ENCODE measurements at regions not wholly inside any gene's neighbourhood (a gene's known extent, or its start where the extent isn't known, plus 50 kb on each side); places are given as distances from the start of the nearest gene placed in this dataset.
"Not testable (repeated sequence)": the region's sequence is repeated elsewhere in the genome, so short reads cannot be mapped to it uniquely, and the experiment has no call there.

- in situ Hi-C loops (cut with MboI; ENCODE audit: low sequenced_read_pairs) = no loop called here
Measured at GRCh38 chr5:100249211-100249883, 285.8 kb upstream of the FAM174A start.

- in situ Hi-C loops (cut with MboI; ENCODE audit: low sequenced_read_pairs) = no loop called here
Measured at GRCh38 chr5:100232736-100233135, 302.4 kb upstream of the FAM174A start.

GRCh38 chr5:100188778-100189177 lies 346.4 kb upstream of the FAM174A start:
- in situ Hi-C loops (cut with MboI; ENCODE audit: low sequenced_read_pairs) = no loop called here

- in situ Hi-C loops (cut with MboI; ENCODE audit: low sequenced_read_pairs) = no loop called here
Measured at GRCh38 chr5:100188339-100188738, 346.8 kb upstream of the FAM174A start.

- in situ Hi-C loops (cut with MboI; ENCODE audit: low sequenced_read_pairs) = no loop called here
Measured at GRCh38 chr5:100186181-100186580, 349.0 kb upstream of the FAM174A start.

GRCh38 chr5:100182402-100182801 lies 352.8 kb upstream of the FAM174A start:
- in situ Hi-C loops (cut with MboI; ENCODE audit: low sequenced_read_pairs) = no loop called here

- in situ Hi-C loops (cut with MboI; ENCODE audit: low sequenced_read_pairs) = no loop called here
Measured at GRCh38 chr5:100175346-100175745, 359.8 kb upstream of the FAM174A start.

- in situ Hi-C loops (cut with MboI; ENCODE audit: low sequenced_read_pairs) = no loop called here
Measured at GRCh38 chr5:100165309-100165708, 369.9 kb upstream of the FAM174A start.

- in situ Hi-C loops (cut with MboI; ENCODE audit: low sequenced_read_pairs) = no loop called here
Measured at GRCh38 chr5:100161868-100162267, 373.3 kb upstream of the FAM174A start.

GRCh38 chr5:100157066-100157465 lies 378.1 kb upstream of the FAM174A start:
- in situ Hi-C loops (cut with MboI; ENCODE audit: low sequenced_read_pairs) = no loop called here

- in situ Hi-C loops (cut with MboI; ENCODE audit: low sequenced_read_pairs) = no loop called here
Measured at GRCh38 chr5:100148239-100148638, 386.9 kb upstream of the FAM174A start.

- in situ Hi-C loops (cut with MboI; ENCODE audit: low sequenced_read_pairs) = no loop called here
Measured at GRCh38 chr5:100142607-100143006, 392.6 kb upstream of the FAM174A start.

- in situ Hi-C loops (cut with MboI; ENCODE audit: low sequenced_read_pairs) = no loop called here
Measured at GRCh38 chr5:100131161-100131560, 404.0 kb upstream of the FAM174A start.

- in situ Hi-C loops (cut with MboI; ENCODE audit: low sequenced_read_pairs) = no loop called here
Measured at GRCh38 chr5:100130307-100130706, 404.9 kb upstream of the FAM174A start.

GRCh38 chr5:100119903-100120302 lies 415.3 kb upstream of the FAM174A start:
- in situ Hi-C loops (cut with MboI; ENCODE audit: low sequenced_read_pairs) = no loop called here

GRCh38 chr5:100110497-100110896 lies 424.7 kb upstream of the FAM174A start:
- in situ Hi-C loops (cut with MboI; ENCODE audit: low sequenced_read_pairs) = no loop called here

- in situ Hi-C loops (cut with MboI; ENCODE audit: low sequenced_read_pairs) = no loop called here
Measured at GRCh38 chr5:100108883-100109282, 426.3 kb upstream of the FAM174A start.

GRCh38 chr5:100103592-100104119 lies 431.5 kb upstream of the FAM174A start:
- in situ Hi-C loops (cut with MboI; ENCODE audit: low sequenced_read_pairs) = not testable (repeated sequence)

GRCh38 chr5:100101466-100101865 lies 433.7 kb upstream of the FAM174A start:
- in situ Hi-C loops (cut with MboI; ENCODE audit: low sequenced_read_pairs) = not testable (repeated sequence)

- in situ Hi-C loops (cut with MboI; ENCODE audit: low sequenced_read_pairs) = not testable (repeated sequence)
Measured at GRCh38 chr5:100096328-100096727, 438.8 kb upstream of the FAM174A start.

GRCh38 chr5:100080703-100081102 lies 454.5 kb upstream of the FAM174A start:
- in situ Hi-C loops (cut with MboI; ENCODE audit: low sequenced_read_pairs) = not testable (repeated sequence)

GRCh38 chr5:100079163-100079562 lies 456.0 kb upstream of the FAM174A start:
- in situ Hi-C loops (cut with MboI; ENCODE audit: low sequenced_read_pairs) = not testable (repeated sequence)

- in situ Hi-C loops (cut with MboI; ENCODE audit: low sequenced_read_pairs) = not testable (repeated sequence)
Measured at GRCh38 chr5:100066020-100066419, 469.2 kb upstream of the FAM174A start.

Data from HL-60/S4 treated with phorbol 12-myristate 13-acetate at 8.2 ng/mL for 4 days and 3 days (cell line).